SK-N-SH (cell line): ENCODE measurements at regions not wholly inside any gene's neighbourhood (a gene's known extent, or its start where the extent isn't known, plus 50 kb on each side); places are given as distances from the start of the nearest gene placed in this dataset.

Source experiments
- EZH2phosphoT487 ChIP-seq: fragments of 200-600 bp; sonication (generic); IDR thresholded peaks from 2 replicates; pipeline ENCODE4 v1.6.1; 2017; ENCODE audit warnings: low read depth, mixed run types, mild to moderate bottlenecking, antibody characterized with exemption, moderate library complexity, borderline replicate concordance
- FOXM1 ChIP-seq: IDR thresholded peaks from 2 replicates; pipeline ENCODE4 v1.4.0; 2012; ENCODE audit warnings: low read depth, mild to moderate bottlenecking
- POLR2AphosphoS5 ChIP-seq: IDR thresholded peaks from 2 replicates; pipeline ENCODE4 v1.6.1; 2012; ENCODE audit warnings: low read depth, low read length
- RAD21 ChIP-seq: IDR thresholded peaks from 2 replicates; pipeline ENCODE4 v1.6.1; 2012; ENCODE audit warnings: mild to moderate bottlenecking, low read length
- SMC3 ChIP-seq: IDR thresholded peaks from 2 replicates; pipeline ENCODE4 v1.6.1; 2012; ENCODE audit warnings: low read depth, low read length, improper control_type of control experiment
- TF ChIP-seq, protein P1 (sequence below): fragments of 200-600 bp; sonication (generic); IDR thresholded peaks from 2 replicates; pipeline ENCODE4 v1.6.1; 2017; ENCODE audit warnings: antibody characterized with exemption, mild to moderate bottlenecking, moderate library complexity

DNA sequence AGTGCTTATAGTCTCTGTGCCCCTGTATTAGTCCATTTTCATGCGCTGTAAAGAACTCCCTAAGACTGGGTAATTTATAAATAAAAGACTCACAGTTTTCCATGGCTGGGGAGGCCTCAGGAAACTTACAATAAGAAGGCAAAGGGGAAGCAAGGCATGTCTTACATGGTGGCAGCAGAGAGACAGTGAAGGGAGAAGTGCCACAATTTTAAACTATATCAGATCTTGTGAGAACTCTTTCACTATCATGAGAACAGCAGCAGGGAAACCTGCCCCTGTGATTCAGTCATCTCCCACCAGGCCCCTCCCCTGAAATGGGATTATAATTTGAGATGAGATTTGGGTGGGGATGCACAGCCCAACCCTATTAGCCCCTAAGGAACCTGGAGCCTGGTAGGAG, 243.2 kb downstream of the EDEM1 start:
- TF ChIP-seq POLR2AphosphoS5 = no peak
- TF ChIP-seq, protein P1, sequence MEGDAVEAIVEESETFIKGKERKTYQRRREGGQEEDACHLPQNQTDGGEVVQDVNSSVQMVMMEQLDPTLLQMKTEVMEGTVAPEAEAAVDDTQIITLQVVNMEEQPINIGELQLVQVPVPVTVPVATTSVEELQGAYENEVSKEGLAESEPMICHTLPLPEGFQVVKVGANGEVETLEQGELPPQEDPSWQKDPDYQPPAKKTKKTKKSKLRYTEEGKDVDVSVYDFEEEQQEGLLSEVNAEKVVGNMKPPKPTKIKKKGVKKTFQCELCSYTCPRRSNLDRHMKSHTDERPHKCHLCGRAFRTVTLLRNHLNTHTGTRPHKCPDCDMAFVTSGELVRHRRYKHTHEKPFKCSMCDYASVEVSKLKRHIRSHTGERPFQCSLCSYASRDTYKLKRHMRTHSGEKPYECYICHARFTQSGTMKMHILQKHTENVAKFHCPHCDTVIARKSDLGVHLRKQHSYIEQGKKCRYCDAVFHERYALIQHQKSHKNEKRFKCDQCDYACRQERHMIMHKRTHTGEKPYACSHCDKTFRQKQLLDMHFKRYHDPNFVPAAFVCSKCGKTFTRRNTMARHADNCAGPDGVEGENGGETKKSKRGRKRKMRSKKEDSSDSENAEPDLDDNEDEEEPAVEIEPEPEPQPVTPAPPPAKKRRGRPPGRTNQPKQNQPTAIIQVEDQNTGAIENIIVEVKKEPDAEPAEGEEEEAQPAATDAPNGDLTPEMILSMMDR = no peak
- TF ChIP-seq RAD21 = no peak
- no peak for TF ChIP-seq FOXM1
- TF ChIP-seq SMC3 = no peak
- TF ChIP-seq EZH2phosphoT487 = no peak
